Kidney epithelial cell (primary cell): ENCODE measurements at regions not wholly inside any gene's neighbourhood (a gene's known extent, or its start where the extent isn't known, plus 50 kb on each side); places are given as distances from the start of the nearest gene placed in this dataset.
A peak's percentile ranks its signal among the peaks of the same experiment; 100 is the strongest.
"Not testable (repeated sequence)": the region's sequence is repeated elsewhere in the genome, so short reads cannot be mapped to it uniquely, and the experiment has no call there.

ENCODE experiments used
- DNase-seq: peaks from one replicate; pipeline ENCODE4 v3.0.0-alpha.2; 2010; ENCODE audit warnings: low read depth
- H3K27me3 ChIP-seq: 2 replicates; pipeline ENCODE4 v1.6.0; 2011; ENCODE audit warnings: low read length; ENCODE audit not compliant: control insufficient read depth, insufficient read depth
- H3K36me3 ChIP-seq: 2 replicates; pipeline ENCODE4 v1.5.1; 2011; ENCODE audit warnings: low read length; ENCODE audit not compliant: control insufficient read depth, insufficient read depth
- H3K4me3 ChIP-seq: 2 replicates; pipeline ENCODE4 v1.5.1; 2011; ENCODE audit warnings: low read depth, mild to moderate bottlenecking, control low read depth, low read length
- TF ChIP-seq, protein P1 (sequence below): IDR thresholded peaks from 2 replicates; pipeline ENCODE4 v1.5.1; 2011; ENCODE audit warnings: mild to moderate bottlenecking, moderate library complexity, low read length, control low read depth, inconsistent platforms; ENCODE audit not compliant: insufficient read depth, poor library complexity, severe bottlenecking

DNA sequence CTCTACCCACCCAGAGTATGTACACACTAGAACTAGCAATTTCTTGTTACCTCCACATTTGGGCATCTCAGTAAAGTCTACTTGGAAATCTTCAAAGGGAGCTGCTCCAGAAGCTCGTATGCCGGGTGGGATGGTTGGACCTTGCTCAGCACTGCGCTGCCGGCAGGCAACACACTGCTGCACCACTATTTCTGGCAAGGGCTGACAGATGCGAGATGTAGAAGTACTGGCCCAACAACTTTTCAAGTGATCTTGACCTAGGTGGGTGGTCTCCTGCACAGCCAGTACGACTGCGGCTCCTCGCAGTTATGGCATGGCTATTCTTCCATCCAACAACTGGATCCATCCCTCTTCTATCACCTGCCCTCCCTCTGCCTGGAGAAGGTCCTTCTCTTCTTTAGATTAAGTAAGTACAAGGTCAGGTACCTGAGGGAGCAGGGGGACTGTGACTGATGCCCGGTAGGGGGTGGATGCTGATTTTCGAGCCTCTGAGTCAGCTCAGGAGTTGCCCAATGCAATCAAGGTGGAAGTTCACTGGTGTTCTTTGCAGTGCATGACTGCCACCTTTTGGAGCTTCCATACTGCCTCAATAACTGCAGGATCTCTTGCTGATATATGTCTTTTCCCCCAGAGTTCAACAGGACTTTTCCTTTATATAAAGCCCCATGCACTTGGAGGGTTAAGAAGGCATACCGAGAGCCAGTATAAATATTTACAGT, 100.4 kb upstream of the SLC1A4 start:
- no peak for DNase-seq
- Histone ChIP-seq H3K36me3 (no peaks in the 10 kb centered on the region), H3K27me3 (no peaks in the 10 kb centered on the region), H3K4me3 (no peak overlapping the region)
- TF ChIP-seq, protein P1, sequence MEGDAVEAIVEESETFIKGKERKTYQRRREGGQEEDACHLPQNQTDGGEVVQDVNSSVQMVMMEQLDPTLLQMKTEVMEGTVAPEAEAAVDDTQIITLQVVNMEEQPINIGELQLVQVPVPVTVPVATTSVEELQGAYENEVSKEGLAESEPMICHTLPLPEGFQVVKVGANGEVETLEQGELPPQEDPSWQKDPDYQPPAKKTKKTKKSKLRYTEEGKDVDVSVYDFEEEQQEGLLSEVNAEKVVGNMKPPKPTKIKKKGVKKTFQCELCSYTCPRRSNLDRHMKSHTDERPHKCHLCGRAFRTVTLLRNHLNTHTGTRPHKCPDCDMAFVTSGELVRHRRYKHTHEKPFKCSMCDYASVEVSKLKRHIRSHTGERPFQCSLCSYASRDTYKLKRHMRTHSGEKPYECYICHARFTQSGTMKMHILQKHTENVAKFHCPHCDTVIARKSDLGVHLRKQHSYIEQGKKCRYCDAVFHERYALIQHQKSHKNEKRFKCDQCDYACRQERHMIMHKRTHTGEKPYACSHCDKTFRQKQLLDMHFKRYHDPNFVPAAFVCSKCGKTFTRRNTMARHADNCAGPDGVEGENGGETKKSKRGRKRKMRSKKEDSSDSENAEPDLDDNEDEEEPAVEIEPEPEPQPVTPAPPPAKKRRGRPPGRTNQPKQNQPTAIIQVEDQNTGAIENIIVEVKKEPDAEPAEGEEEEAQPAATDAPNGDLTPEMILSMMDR = peak; percentile 38

DNA sequence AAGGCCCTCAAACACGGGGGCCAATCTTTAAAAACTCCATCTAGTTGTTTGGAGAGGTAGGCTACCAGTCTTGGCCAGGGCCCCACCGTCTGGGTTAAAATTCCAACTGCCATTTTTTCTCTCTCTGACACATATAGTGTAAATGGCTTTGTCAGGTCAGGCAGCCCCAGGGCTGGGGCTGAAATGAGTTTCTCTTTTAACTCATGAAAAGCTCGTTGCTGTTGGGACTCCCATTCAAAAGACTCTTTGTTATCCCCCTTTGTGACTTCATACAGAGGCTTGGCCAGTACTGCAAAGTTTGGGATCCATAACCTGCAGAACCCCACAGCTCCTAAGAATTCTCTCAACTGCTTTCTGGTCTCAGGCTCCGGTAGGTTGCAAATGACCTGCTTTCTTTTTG, 99.4 kb upstream of the SLC1A4 start:
- H3K36me3 ChIP-seq = no peaks in the 10 kb centered on the region
- no peak overlapping the region for H3K4me3 ChIP-seq
- no peak for DNase-seq
- H3K27me3 ChIP-seq = no peaks in the 10 kb centered on the region
- TF ChIP-seq, protein P1 = no peak

DNA sequence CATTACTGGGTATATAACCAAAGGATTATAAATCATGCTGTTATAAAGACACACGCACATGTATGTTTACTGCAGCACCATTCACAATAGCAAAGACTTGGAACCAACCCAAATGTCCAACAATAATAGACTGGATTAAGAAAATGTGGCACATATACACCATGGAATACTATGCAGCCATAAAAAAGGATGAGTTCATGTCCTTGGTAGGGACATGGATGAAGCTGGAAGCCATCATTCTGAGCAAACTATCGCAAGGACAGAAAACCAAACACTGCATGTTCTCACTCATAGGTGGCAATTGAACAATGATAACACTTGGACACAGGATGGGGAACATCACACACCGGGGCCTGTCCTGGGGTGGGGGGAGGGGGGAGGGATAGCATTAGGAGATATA, 92.6 kb upstream of the SLC1A4 start:
- H3K4me3 ChIP-seq, DNase-seq, H3K27me3 ChIP-seq, H3K36me3 ChIP-seq: not testable (repeated sequence)

DNA sequence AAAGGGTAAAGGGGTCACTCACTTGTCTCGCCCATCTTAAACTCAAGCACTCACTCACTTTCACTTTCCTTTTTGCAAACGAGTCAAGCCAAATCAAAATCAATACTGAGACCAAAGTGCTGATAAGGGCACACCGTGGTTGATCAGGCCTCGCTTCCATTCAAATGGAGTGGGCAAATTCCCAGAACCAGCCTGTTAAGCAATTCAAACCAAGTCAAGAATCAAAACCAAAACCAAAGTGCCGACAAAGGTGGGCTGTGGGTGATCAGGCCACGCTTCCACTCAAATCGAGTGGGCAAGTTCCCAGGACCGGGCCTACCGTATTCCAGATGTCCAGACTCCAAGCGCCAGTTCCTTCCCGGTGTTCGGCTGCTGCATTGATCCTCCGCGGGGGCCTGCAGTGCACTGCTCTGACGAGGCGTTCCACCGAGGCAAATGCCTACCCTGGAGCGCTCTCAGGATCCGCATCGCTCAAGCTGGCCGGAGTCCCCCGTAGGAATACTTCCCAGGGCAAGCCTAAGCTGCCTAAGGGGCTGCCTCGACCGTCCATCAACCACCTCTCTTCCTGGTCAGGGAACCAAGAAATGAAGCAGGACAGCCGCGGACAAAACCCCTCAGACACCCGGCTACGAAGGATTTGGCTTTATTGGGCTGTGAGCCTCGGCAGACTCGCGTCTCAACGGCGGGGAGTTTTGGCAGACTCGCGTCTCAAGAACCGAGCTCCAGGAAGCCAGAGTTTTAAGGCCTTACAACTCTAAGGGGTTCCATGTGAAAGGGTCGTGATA, 89.9 kb upstream of the SLC1A4 start:
- DNase-seq = no peak
- Histone ChIP-seq H3K27me3 (peaks cover 2% of the 10 kb centered on the region), H3K4me3 (no peak overlapping the region), H3K36me3 (no peaks in the 10 kb centered on the region)
- TF ChIP-seq, protein P1 = no peak

DNA sequence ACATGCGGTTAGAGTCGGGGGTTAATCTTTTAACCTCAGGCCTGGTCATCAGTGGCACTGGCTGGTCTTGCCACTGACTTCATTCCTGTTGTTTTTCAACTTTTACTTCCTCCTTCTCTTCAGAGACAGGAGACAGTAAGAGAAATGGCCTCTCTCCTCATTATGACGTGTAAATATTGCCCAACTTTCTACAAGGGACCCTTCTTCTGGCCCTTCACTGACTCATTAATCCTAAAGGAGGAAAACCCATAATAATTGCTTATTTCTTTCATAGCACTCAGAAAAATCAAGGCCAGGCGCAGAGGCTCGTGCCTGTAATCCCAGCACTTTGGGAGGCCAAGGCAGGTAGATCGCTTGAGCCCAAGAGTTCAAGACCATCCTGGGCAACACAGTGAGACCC, 89.3 kb upstream of the SLC1A4 start:
- not testable (repeated sequence) for H3K4me3 ChIP-seq, H3K27me3 ChIP-seq, DNase-seq, H3K36me3 ChIP-seq

DNA sequence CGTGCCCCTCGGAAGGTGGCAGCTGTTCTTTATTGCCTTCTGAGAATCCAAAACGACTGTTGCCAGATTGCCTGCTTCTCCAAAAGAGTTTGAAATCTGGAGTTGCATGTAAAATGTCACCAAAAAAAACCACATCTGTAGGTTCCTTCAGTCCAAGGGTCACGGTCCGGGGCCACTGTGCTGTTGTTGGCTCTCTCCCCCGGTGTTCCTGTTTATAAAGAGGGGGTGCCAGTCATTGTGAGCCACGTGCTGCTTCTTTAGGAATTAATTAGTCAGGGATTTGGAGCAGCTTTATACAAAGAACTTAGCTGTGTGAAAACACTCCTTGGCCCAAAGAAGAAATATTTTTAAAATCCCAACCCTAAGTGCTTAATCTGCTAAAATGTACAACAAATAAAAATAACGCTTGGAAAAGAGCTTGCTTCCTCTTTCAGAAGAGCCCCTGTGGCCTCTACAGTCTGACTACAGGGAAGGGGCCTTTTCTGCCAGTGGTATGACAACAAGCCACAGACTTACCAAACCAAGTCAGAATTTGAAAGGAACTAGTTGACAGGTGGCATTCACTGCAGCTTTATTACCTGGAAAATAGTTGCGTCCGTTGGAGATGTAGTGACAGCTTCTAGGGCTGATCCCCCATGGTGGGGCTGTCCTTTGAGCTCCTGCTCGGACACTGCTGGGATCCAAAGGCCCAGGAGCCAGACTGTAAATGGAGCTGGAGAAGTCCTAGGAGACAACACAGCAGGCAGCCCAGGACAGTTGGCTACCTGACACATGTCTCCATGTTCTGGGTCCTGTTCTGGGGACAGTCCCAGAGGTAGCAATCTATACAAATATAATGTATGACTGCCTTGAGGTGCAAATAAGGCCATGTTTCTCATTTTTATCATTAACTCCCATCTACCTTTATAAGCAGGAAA, 84.5 kb upstream of the SLC1A4 start:
- no peak for DNase-seq
- Histone ChIP-seq H3K27me3 (peaks cover 3% of the 10 kb centered on the region), H3K4me3 (no peak overlapping the region), H3K36me3 (no peaks in the 10 kb centered on the region)
- TF ChIP-seq, protein P1 = no peak
